HCT116 (cell line): ENCODE measurements at regions not wholly inside any gene's neighbourhood (a gene's known extent, or its start where the extent isn't known, plus 50 kb on each side); places are given as distances from the start of the nearest gene placed in this dataset.

ENCODE experiments used
- ATAC-seq: fragments of 200-7000 bp; cut with Tn5 transposase; 2 replicates; pipeline ENCODE4 v1.9.1; 2020; ENCODE audit warnings: mild to moderate bottlenecking, moderate library complexity
- BruUV-seq: library from RNA; stranded (reverse); fragments of 400-500 nt; replicated peaks from 2 replicates; lab custom pipeline; 2021; lab: Mats Ljungman, UMichigan
- CTCF ChIA-PET: fragments of 300-600 bp; sonication (Branson Sonifier 250); formaldehyde crosslinking; loops from one replicate; lab custom pipeline; 2021; ENCODE audit warnings: antibody characterized with exemption; lab: Charles Lee
- POLR2A ChIA-PET: fragments of 300-600, 350-600 bp; sonication (Branson Sonifier 250); formaldehyde crosslinking; loops from one replicate; lab custom pipeline; 2021; ENCODE audit warnings: antibody characterized with exemption; lab: Charles Lee
- RAD21 ChIA-PET, 2 experiments: fragments of 300-600 bp; sonication (Branson Sonifier 250); formaldehyde crosslinking; loops; one replicate each; lab custom pipeline; 2023; ENCODE audit warnings: low total read pairs in 2 of 2; ENCODE audit not compliant: uncharacterized antibody in 2 of 2, unreplicated experiment in 2 of 2, low non-redundant PET in 1 of 2; lab: Charles Lee
- DNase-seq: peaks from one replicate; pipeline ENCODE4 v3.0.0-alpha.2; 2010; ENCODE audit warnings: low read depth, low spot score
- H2AFZ ChIP-seq: fragments of 200-600 bp; shearing (Covaris generic), sonication (generic); 2 replicates; pipeline ENCODE4 v1.6.1; 2017; ENCODE audit warnings: low read depth, mixed run types, mixed read lengths, antibody characterized with exemption, low read length; ENCODE audit not compliant: poor library complexity, severe bottlenecking
- H3K27ac ChIP-seq: 2 replicates; pipeline ENCODE4 v1.5.1; 2012; ENCODE audit warnings: low read depth, low read length
- H3K27me3 ChIP-seq: fragments of 200-600 bp; sonication (generic); 2 replicates; pipeline ENCODE4 v1.6.1; 2016; ENCODE audit warnings: mixed run types, low read length, mixed read lengths; ENCODE audit not compliant: insufficient read depth
- H3K36me3 ChIP-seq, 2 experiments: fragments of 200-500 bp in 1 of 2; fragments of 200-600 bp in 1 of 2; sonication (Bioruptor generic) in 1 of 2; sonication (generic) in 1 of 2; 2 replicates each; pipeline versions ENCODE4 v1.5.1 to v1.6.1; 2014 to 2016; ENCODE audit warnings: low read length in 2 of 2, inconsistent platforms in 1 of 2, mixed read lengths in 1 of 2, mixed run types in 1 of 2; ENCODE audit not compliant: insufficient read depth in 2 of 2, control insufficient read depth in 1 of 2
- H3K4me1 ChIP-seq, 2 experiments: fragments of 200-600 bp in 1 of 2; sonication (generic) in 1 of 2; 2 replicates each; pipeline versions ENCODE4 v1.5.1 to v1.6.1; 2012 to 2017; ENCODE audit warnings: low read length in 2 of 2, inconsistent platforms in 1 of 2, mild to moderate bottlenecking in 1 of 2, mixed read lengths in 1 of 2, mixed run types in 1 of 2, moderate library complexity in 1 of 2; ENCODE audit not compliant: insufficient read depth in 2 of 2, control insufficient read depth in 1 of 2
- H3K4me2 ChIP-seq: fragments of 200-600 bp; sonication (generic); 2 replicates; pipeline ENCODE4 v1.6.1; 2017; ENCODE audit warnings: mixed run types, low read length, mixed read lengths
- H3K4me3 ChIP-seq, 2 experiments: fragments of 200-600 bp in 1 of 2; sonication (generic) in 1 of 2; replicated peaks in 1 of 2; 2 replicates each; pipeline ENCODE4 v1.5.1; 2011 to 2016; ENCODE audit warnings: low read length in 2 of 2, control low read depth in 1 of 2, low read depth in 1 of 2, mild to moderate bottlenecking in 1 of 2, mixed read lengths in 1 of 2, mixed run types in 1 of 2
- H3K79me2 ChIP-seq: fragments of 200-600 bp; sonication (generic); 2 replicates; pipeline ENCODE4 v1.6.1; 2017; ENCODE audit warnings: mild to moderate bottlenecking, mixed run types, low read length, moderate library complexity, mixed read lengths; ENCODE audit not compliant: insufficient read depth
- H3K9ac ChIP-seq: fragments of 200-600 bp; sonication (generic); 2 replicates; pipeline ENCODE4 v1.6.1; 2016; ENCODE audit warnings: low read length, mixed read lengths
- H3K9me2 ChIP-seq: fragments of 200-600 bp; sonication (generic), shearing (Covaris generic); 2 replicates; pipeline ENCODE4 v1.6.1; 2017; ENCODE audit warnings: mixed run types, mild to moderate bottlenecking, moderate library complexity; ENCODE audit not compliant: insufficient read depth
- H3K9me3 ChIP-seq, 2 experiments: fragments of 200-500 bp in 1 of 2; fragments of 200-600 bp in 1 of 2; sonication (Bioruptor generic) in 1 of 2; sonication (generic) in 1 of 2; 2 replicates each; pipeline ENCODE4 v1.6.1; 2014 to 2017; ENCODE audit warnings: low read length in 2 of 2, mixed read lengths in 2 of 2, inconsistent platforms in 1 of 2, low read depth in 1 of 2, mild to moderate bottlenecking in 1 of 2, mixed run types in 1 of 2, moderate library complexity in 1 of 2; ENCODE audit not compliant: control insufficient read depth in 1 of 2, insufficient read depth in 1 of 2
- H4K20me1 ChIP-seq: fragments of 200-600 bp; sonication (generic), shearing (Covaris generic); 2 replicates; pipeline ENCODE4 v1.6.1; 2017; ENCODE audit warnings: mixed run types, mild to moderate bottlenecking, moderate library complexity; ENCODE audit not compliant: insufficient read depth
- CBX3 ChIP-seq: IDR thresholded peaks from 2 replicates; pipeline ENCODE4 v1.6.1; 2012; ENCODE audit warnings: low read depth
- ELF1 ChIP-seq: IDR thresholded peaks from 2 replicates; pipeline ENCODE4 v1.6.1; 2012; ENCODE audit warnings: low read depth, borderline replicate concordance
- EZH2phosphoT487 ChIP-seq: fragments of 200-600 bp; IDR thresholded peaks from 2 replicates; pipeline ENCODE4 v1.6.1; 2018; ENCODE audit warnings: antibody characterized with exemption, borderline replicate concordance
- FOSL1 ChIP-seq: IDR thresholded peaks from 2 replicates; pipeline ENCODE4 v1.6.1; 2012; ENCODE audit warnings: low read depth
- RAD21 ChIP-seq: IDR thresholded peaks from 2 replicates; pipeline ENCODE4 v1.6.1; 2012; ENCODE audit warnings: low read depth, mild to moderate bottlenecking
- REST ChIP-seq: IDR thresholded peaks from 2 replicates; pipeline ENCODE4 v1.6.1; 2012; ENCODE audit warnings: low read depth
- SIN3A ChIP-seq: IDR thresholded peaks from 2 replicates; pipeline ENCODE4 v1.6.1; 2012; ENCODE audit warnings: low read depth
- SP1 ChIP-seq: IDR thresholded peaks from 2 replicates; pipeline ENCODE4 v1.6.1; 2012; ENCODE audit warnings: low read depth
- SRF ChIP-seq: IDR thresholded peaks from 2 replicates; pipeline ENCODE4 v1.6.1; 2012; ENCODE audit warnings: low read depth
- TCF7L2 ChIP-seq: IDR thresholded peaks from 2 replicates; pipeline ENCODE4 v1.7.0; 2011; ENCODE audit warnings: borderline replicate concordance, inconsistent platforms; ENCODE audit not compliant: insufficient read depth, insufficient read length; ENCODE audit errors: extremely low read depth
- ZBTB33 ChIP-seq: IDR thresholded peaks from 2 replicates; pipeline ENCODE4 v1.6.1; 2011; ENCODE audit warnings: mild to moderate bottlenecking, low read length, moderate library complexity; ENCODE audit not compliant: insufficient replicate concordance; ENCODE audit errors: extremely low read depth
- intact Hi-C: fragments of 100-400 bp; cut with micrococcal nuclease; formaldehyde crosslinking; loops from 2 replicates; pipeline ENCODE4 v1.10.0; 2022

- Histone ChIP-seq H3K4me2 (no peak overlapping the region), H3K9ac (no peak overlapping the region), H4K20me1 (no peaks in the 10 kb centered on the region), H3K27me3 (no peaks in the 10 kb centered on the region), H3K4me1 (no peaks in the 10 kb centered on the region), H3K9me3 (no peaks in the 10 kb centered on the region), H3K4me3 (no peak overlapping the region), H2AFZ (no peak overlapping the region), H3K36me3 (no peaks in the 10 kb centered on the region), H3K27ac (no peak overlapping the region), H3K9me2 (no peaks in the 10 kb centered on the region), H3K79me2 (no peaks in the 10 kb centered on the region)
- no peak for TF ChIP-seq TCF7L2
- TF ChIP-seq RAD21 = no peak
- no peak for TF ChIP-seq SRF
- no peak for TF ChIP-seq SP1
- ChIA-PET POLR2A (no interaction called here), CTCF (no interaction called here), RAD21 (no interaction called here)
- DNase-seq (no peak), ATAC-seq (no peak)
- intact Hi-C loops = no loop called here
- no TSS peak for BruUV-seq
Measured at GRCh38 chr5:72624641-72625236, 117.5 kb upstream of the ZNF366 start.

- ChIA-PET RAD21 (no interaction called here), CTCF (interaction anchor here (2.3 kb wide), 1 partner anchor 13 kb away, joined by 11 read pairs; no protein-coding TSS in a partner anchor), POLR2A (no interaction called here)
- H3K9me2 ChIP-seq = no peaks in the 10 kb centered on the region
- no peaks in the 10 kb centered on the region for H3K79me2 ChIP-seq
- H3K27me3 ChIP-seq = no peaks in the 10 kb centered on the region
- no peak overlapping the region for H3K9ac ChIP-seq
- H4K20me1 ChIP-seq = no peaks in the 10 kb centered on the region
- no peaks in the 10 kb centered on the region for H3K4me1 ChIP-seq
- H3K27ac ChIP-seq = no peak overlapping the region
- no peak overlapping the region for H2AFZ ChIP-seq
- no peak overlapping the region for H3K4me2 ChIP-seq
- BruUV-seq = no TSS peak
- no peaks in the 10 kb centered on the region for H3K36me3 ChIP-seq
- TF ChIP-seq REST (no peak), FOSL1 (no peak), EZH2phosphoT487 (no peak), ZBTB33 (no peak), SIN3A (no peak), CBX3 (no peak), SP1 (no peak), ELF1 (no peak)
- DNase-seq (no peak), ATAC-seq (no peak)
- H3K9me3 ChIP-seq = no peaks in the 10 kb centered on the region
- H3K4me3 ChIP-seq = no peak overlapping the region
- intact Hi-C loops = no loop called here
Measured at GRCh38 chr5:72623936-72624335, 116.7 kb upstream of the ZNF366 start.
